ENCODE measurements at regions not wholly inside any gene's neighbourhood (a gene's known extent, or its start where the extent isn't known, plus 50 kb on each side); places are given as distances from the start of the nearest gene placed in this dataset.

DNA sequence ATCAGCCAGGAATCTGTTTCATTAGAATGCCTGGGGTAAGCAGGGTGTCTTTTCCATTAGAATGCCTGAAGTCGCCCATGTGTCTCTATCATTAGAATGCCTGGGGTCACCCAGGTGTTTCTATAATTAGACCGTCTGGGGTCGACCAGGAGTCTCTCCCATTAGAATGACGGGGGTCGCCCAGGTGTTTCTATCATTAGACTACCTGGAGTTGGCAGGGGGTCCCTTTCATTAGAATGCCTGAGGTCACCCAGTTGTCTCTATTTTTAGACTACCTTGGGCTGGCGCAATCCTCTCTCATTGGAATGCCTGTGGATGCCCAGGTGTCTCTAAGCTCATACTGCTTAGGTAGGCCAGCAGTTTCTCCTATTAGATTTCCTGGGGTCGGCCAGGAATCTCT, 1447.6 kb downstream of the UQCRFS1 start:
- Histone ChIP-seq H3K27ac (ENCODE audit: low read depth, low read length) (no peak overlapping the region), H3K4me1 (ENCODE audit: insufficient read depth, low read length) (no peaks in the 10 kb centered on the region), H3K4me2 (ENCODE audit: insufficient read depth, low read length) (no peak overlapping the region), H3K79me2 (ENCODE audit: insufficient read depth, low read length) (no peaks in the 10 kb centered on the region), H3K36me3 (ENCODE audit: insufficient read depth, low read length) (no peaks in the 10 kb centered on the region), H2AFZ (ENCODE audit: low read length) (no peak overlapping the region), H3K9me3 (ENCODE audit: low read depth, low read length) (no peaks in the 10 kb centered on the region), H3K4me3 (ENCODE audit: insufficient read depth, low read length) (no peak overlapping the region), H3K27me3 (ENCODE audit: insufficient read depth, low read length) (no peaks in the 10 kb centered on the region), H4K20me1 (ENCODE audit: insufficient read depth, low read length) (no peaks in the 10 kb centered on the region)
- DNase-seq (ENCODE audit: insufficient read length, low spot score, missing footprints) = no peak
- TF ChIP-seq, protein P1, sequence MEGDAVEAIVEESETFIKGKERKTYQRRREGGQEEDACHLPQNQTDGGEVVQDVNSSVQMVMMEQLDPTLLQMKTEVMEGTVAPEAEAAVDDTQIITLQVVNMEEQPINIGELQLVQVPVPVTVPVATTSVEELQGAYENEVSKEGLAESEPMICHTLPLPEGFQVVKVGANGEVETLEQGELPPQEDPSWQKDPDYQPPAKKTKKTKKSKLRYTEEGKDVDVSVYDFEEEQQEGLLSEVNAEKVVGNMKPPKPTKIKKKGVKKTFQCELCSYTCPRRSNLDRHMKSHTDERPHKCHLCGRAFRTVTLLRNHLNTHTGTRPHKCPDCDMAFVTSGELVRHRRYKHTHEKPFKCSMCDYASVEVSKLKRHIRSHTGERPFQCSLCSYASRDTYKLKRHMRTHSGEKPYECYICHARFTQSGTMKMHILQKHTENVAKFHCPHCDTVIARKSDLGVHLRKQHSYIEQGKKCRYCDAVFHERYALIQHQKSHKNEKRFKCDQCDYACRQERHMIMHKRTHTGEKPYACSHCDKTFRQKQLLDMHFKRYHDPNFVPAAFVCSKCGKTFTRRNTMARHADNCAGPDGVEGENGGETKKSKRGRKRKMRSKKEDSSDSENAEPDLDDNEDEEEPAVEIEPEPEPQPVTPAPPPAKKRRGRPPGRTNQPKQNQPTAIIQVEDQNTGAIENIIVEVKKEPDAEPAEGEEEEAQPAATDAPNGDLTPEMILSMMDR (IDR thresholded peaks at IDR 0.05; ENCODE audit: extremely low read depth, low read depth, low read length) = no peak

DNA sequence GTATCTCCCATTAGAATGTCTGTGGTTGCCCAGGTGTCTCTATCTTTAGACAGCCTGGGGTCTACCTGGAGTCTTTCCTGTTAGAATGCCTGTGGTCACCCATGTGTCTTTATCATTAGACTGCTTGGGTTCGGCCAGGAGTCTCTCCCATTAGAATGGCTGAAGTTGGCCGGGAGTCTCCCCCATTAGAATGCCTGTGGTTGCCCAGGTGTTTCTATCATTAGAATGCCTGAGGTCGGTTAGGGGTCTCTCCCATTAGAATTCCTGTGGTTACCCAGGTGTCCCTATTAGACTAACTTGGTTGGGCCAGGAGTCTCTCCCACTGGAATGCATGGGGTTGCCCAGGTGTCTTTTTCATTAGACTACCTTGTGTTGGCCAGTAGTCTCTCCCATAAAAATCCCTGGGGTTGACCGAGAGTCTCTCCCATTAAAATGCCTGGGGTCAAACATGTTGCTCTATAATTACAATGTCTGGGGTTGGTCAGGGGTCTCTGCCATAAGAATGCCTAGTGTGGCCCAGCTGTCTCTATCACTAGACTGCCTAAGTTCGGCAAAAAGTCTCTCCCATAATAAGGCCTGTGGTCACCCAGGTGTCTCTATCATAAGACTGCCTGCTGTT, 1448.7 kb downstream of the UQCRFS1 start:
- Histone ChIP-seq H3K4me2 (ENCODE audit: insufficient read depth, low read length) (no peak overlapping the region), H3K4me1 (ENCODE audit: insufficient read depth, low read length) (no peaks in the 10 kb centered on the region), H2AFZ (ENCODE audit: low read length) (no peak overlapping the region), H3K36me3 (ENCODE audit: insufficient read depth, low read length) (no peaks in the 10 kb centered on the region), H3K27ac (ENCODE audit: low read depth, low read length) (no peak overlapping the region), H3K9me3 (ENCODE audit: low read depth, low read length) (no peaks in the 10 kb centered on the region), H3K4me3 (ENCODE audit: insufficient read depth, low read length) (no peak overlapping the region), H3K79me2 (ENCODE audit: insufficient read depth, low read length) (no peaks in the 10 kb centered on the region), H3K27me3 (ENCODE audit: insufficient read depth, low read length) (no peaks in the 10 kb centered on the region), H4K20me1 (ENCODE audit: insufficient read depth, low read length) (no peaks in the 10 kb centered on the region)
- DNase-seq (ENCODE audit: insufficient read length, low spot score, missing footprints) = no peak
- TF ChIP-seq, protein P1 (IDR thresholded peaks at IDR 0.05; ENCODE audit: extremely low read depth, low read depth, low read length) = no peak

DNA sequence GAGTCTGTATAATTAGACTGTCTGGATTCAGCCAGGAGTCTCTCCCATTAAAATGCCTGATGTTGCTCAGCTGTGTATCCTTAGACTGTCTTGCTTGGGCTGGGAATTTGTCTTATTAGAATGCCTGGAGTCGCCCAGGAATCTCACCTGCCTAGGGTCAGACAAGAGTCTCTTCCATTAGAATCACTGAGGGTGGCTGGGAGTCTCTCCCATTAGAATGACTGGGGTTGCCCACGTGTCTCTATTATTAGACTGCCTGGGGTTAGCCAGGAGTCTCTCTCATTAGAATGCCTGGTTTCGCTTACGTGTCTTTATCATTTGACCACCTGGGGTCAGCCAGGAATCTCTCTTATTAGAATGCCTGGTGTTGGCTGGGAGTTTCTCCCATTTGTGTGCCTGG, 1450.0 kb downstream of the UQCRFS1 start:
- no peaks in the 10 kb centered on the region for H4K20me1 ChIP-seq (ENCODE audit: insufficient read depth, low read length)
- H3K36me3 ChIP-seq (ENCODE audit: insufficient read depth, low read length) = no peaks in the 10 kb centered on the region
- no peak for DNase-seq (ENCODE audit: insufficient read length, low spot score, missing footprints)
- H3K4me2 ChIP-seq (ENCODE audit: insufficient read depth, low read length) = no peak overlapping the region
- H3K9me3 ChIP-seq (ENCODE audit: low read depth, low read length) = no peaks in the 10 kb centered on the region
- TF ChIP-seq, protein P1 (IDR thresholded peaks at IDR 0.05; ENCODE audit: extremely low read depth, low read depth, low read length) = no peak
- H3K27ac ChIP-seq (ENCODE audit: low read depth, low read length) = no peak overlapping the region
- H3K4me3 ChIP-seq (ENCODE audit: insufficient read depth, low read length) = no peak overlapping the region
- no peaks in the 10 kb centered on the region for H3K27me3 ChIP-seq (ENCODE audit: insufficient read depth, low read length)
- no peaks in the 10 kb centered on the region for H3K79me2 ChIP-seq (ENCODE audit: insufficient read depth, low read length)
- H2AFZ ChIP-seq (ENCODE audit: low read length) = no peak overlapping the region
- no peaks in the 10 kb centered on the region for H3K4me1 ChIP-seq (ENCODE audit: insufficient read depth, low read length)

DNA sequence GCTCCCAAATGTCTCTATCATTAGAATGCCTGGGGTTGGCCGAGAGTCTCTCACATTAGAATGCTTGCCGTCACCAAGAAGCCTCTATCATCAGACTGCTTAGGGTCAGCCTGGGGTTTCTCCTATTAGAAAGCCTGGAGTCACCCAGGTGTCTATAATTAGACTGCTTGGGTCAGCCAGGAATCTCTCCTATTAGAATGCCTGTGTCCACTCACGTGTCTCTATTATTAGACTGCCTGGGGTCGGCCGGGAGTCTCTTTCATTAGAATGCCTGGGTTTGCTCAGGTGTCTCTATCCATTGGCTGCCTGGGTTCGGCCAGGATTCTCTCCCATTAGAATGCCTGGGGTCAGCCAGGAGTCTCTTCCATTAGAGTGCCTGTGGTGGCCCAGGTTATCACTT, 1453.1 kb downstream of the UQCRFS1 start:
- TF ChIP-seq, protein P1 (IDR thresholded peaks at IDR 0.05; ENCODE audit: extremely low read depth, low read depth, low read length) = no peak
- H3K36me3 ChIP-seq (ENCODE audit: insufficient read depth, low read length) = no peaks in the 10 kb centered on the region
- H3K4me2 ChIP-seq (ENCODE audit: insufficient read depth, low read length) = no peak overlapping the region

More for the DNA sequence above, 1453.1 kb downstream of the UQCRFS1 start:
- Histone ChIP-seq H4K20me1 (ENCODE audit: insufficient read depth, low read length) (no peaks in the 10 kb centered on the region), H3K27me3 (ENCODE audit: insufficient read depth, low read length) (no peaks in the 10 kb centered on the region), H3K9me3 (ENCODE audit: low read depth, low read length) (no peaks in the 10 kb centered on the region), H3K4me3 (ENCODE audit: insufficient read depth, low read length) (no peak overlapping the region), H3K79me2 (ENCODE audit: insufficient read depth, low read length) (no peaks in the 10 kb centered on the region), H2AFZ (ENCODE audit: low read length) (no peak overlapping the region), H3K4me1 (ENCODE audit: insufficient read depth, low read length) (no peaks in the 10 kb centered on the region), H3K27ac (ENCODE audit: low read depth, low read length) (no peak overlapping the region)
- no peak for DNase-seq (ENCODE audit: insufficient read length, low spot score, missing footprints)

Data from osteoblast (primary cell).